ENCODE measurements at regions not wholly inside any gene's neighbourhood (a gene's known extent, or its start where the extent isn't known, plus 50 kb on each side); places are given as distances from the start of the nearest gene placed in this dataset.

DNA sequence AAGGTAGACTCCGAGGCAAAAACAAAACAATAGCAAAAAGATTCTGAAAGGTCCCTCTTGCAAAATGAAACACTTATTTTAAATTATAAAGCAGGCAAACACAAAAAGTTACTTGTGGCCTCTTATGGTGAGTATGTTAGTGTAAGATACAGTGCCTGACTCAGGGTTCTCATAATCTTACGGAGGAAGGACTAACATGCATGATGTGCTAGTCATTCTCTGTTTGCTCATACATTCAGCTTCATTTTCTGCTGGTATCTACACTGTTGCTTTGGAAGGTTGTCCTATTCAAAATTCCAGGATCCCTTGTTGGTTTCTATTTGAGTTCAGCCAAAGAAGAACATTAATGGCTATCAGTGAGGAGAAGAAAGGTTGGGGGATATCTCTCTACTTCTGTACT lies 249.1 kb upstream of the FAM47A start:
- no peaks in the 10 kb centered on the region for H3K36me3 ChIP-seq (ENCODE audit: insufficient read depth)
- no peaks in the 10 kb centered on the region for H3K27me3 Mint-ChIP-seq (ENCODE audit: insufficient read depth, low read depth, poor library complexity)
- no peaks in the 10 kb centered on the region for H3F3A ChIP-seq (replicated peaks; ENCODE audit: low read depth)
- H3K27me3 ChIP-seq (ENCODE audit: insufficient read depth), result no peaks in the 10 kb centered on the region
- H3K9me3 Mint-ChIP-seq, result no peaks in the 10 kb centered on the region
- H3K27ac ChIP-seq (ENCODE audit: low read depth), result no peak overlapping the region
- H3K4me3 ChIP-seq, result no peak overlapping the region
- H3K79me2 ChIP-seq (replicated peaks; ENCODE audit: insufficient read depth), result no peaks in the 10 kb centered on the region
- H3K4me2 ChIP-seq, result no peak overlapping the region
- H2AFZ ChIP-seq, result no peak overlapping the region
- H3K4me3 Mint-ChIP-seq, result no peak overlapping the region
- DNase-seq (ENCODE audit: low spot score) (no peak), ATAC-seq (no peak)
- H3K4me1 Mint-ChIP-seq, result no peaks in the 10 kb centered on the region
- H3K9me2 ChIP-seq (ENCODE audit: insufficient read depth), result no peaks in the 10 kb centered on the region
- no peaks in the 10 kb centered on the region for H3K36me3 Mint-ChIP-seq (ENCODE audit: low read depth)
- H3K27ac Mint-ChIP-seq, result no peak overlapping the region
- no peaks in the 10 kb centered on the region for H4K20me1 ChIP-seq (replicated peaks; ENCODE audit: insufficient read depth)
- TF ChIP-seq EZH2 (IDR thresholded peaks at IDR 0.05; ENCODE audit: low read depth, unreplicated experiment), result no peak
- no peak for TF ChIP-seq ZNF331 (CRISPR knock-in tag; IDR thresholded peaks at IDR 0.05; ENCODE audit: low read depth)
- TF ChIP-seq, protein P1, sequence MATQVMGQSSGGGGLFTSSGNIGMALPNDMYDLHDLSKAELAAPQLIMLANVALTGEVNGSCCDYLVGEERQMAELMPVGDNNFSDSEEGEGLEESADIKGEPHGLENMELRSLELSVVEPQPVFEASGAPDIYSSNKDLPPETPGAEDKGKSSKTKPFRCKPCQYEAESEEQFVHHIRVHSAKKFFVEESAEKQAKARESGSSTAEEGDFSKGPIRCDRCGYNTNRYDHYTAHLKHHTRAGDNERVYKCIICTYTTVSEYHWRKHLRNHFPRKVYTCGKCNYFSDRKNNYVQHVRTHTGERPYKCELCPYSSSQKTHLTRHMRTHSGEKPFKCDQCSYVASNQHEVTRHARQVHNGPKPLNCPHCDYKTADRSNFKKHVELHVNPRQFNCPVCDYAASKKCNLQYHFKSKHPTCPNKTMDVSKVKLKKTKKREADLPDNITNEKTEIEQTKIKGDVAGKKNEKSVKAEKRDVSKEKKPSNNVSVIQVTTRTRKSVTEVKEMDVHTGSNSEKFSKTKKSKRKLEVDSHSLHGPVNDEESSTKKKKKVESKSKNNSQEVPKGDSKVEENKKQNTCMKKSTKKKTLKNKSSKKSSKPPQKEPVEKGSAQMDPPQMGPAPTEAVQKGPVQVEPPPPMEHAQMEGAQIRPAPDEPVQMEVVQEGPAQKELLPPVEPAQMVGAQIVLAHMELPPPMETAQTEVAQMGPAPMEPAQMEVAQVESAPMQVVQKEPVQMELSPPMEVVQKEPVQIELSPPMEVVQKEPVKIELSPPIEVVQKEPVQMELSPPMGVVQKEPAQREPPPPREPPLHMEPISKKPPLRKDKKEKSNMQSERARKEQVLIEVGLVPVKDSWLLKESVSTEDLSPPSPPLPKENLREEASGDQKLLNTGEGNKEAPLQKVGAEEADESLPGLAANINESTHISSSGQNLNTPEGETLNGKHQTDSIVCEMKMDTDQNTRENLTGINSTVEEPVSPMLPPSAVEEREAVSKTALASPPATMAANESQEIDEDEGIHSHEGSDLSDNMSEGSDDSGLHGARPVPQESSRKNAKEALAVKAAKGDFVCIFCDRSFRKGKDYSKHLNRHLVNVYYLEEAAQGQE (IDR thresholded peaks at IDR 0.05; ENCODE audit: unreplicated experiment), result no peak
- TF ChIP-seq EZH2phosphoT487 (IDR thresholded peaks at IDR 0.05; ENCODE audit: unreplicated experiment), result no peak
- TF ChIP-seq, protein P2, sequence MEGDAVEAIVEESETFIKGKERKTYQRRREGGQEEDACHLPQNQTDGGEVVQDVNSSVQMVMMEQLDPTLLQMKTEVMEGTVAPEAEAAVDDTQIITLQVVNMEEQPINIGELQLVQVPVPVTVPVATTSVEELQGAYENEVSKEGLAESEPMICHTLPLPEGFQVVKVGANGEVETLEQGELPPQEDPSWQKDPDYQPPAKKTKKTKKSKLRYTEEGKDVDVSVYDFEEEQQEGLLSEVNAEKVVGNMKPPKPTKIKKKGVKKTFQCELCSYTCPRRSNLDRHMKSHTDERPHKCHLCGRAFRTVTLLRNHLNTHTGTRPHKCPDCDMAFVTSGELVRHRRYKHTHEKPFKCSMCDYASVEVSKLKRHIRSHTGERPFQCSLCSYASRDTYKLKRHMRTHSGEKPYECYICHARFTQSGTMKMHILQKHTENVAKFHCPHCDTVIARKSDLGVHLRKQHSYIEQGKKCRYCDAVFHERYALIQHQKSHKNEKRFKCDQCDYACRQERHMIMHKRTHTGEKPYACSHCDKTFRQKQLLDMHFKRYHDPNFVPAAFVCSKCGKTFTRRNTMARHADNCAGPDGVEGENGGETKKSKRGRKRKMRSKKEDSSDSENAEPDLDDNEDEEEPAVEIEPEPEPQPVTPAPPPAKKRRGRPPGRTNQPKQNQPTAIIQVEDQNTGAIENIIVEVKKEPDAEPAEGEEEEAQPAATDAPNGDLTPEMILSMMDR (conservative IDR thresholded peaks at IDR 0.05; ENCODE audit: low read depth in 2 of 2), result no peak
- TF ChIP-seq POLR2AphosphoS5 (IDR thresholded peaks at IDR 0.05; ENCODE audit: low read depth), result no peak
- no peak for TF ChIP-seq JUNB (IDR thresholded peaks at IDR 0.05; ENCODE audit: unreplicated experiment)
- no peak for TF ChIP-seq NANOG (IDR thresholded peaks at IDR 0.05; ENCODE audit: borderline replicate concordance)
- TF ChIP-seq, protein P3, sequence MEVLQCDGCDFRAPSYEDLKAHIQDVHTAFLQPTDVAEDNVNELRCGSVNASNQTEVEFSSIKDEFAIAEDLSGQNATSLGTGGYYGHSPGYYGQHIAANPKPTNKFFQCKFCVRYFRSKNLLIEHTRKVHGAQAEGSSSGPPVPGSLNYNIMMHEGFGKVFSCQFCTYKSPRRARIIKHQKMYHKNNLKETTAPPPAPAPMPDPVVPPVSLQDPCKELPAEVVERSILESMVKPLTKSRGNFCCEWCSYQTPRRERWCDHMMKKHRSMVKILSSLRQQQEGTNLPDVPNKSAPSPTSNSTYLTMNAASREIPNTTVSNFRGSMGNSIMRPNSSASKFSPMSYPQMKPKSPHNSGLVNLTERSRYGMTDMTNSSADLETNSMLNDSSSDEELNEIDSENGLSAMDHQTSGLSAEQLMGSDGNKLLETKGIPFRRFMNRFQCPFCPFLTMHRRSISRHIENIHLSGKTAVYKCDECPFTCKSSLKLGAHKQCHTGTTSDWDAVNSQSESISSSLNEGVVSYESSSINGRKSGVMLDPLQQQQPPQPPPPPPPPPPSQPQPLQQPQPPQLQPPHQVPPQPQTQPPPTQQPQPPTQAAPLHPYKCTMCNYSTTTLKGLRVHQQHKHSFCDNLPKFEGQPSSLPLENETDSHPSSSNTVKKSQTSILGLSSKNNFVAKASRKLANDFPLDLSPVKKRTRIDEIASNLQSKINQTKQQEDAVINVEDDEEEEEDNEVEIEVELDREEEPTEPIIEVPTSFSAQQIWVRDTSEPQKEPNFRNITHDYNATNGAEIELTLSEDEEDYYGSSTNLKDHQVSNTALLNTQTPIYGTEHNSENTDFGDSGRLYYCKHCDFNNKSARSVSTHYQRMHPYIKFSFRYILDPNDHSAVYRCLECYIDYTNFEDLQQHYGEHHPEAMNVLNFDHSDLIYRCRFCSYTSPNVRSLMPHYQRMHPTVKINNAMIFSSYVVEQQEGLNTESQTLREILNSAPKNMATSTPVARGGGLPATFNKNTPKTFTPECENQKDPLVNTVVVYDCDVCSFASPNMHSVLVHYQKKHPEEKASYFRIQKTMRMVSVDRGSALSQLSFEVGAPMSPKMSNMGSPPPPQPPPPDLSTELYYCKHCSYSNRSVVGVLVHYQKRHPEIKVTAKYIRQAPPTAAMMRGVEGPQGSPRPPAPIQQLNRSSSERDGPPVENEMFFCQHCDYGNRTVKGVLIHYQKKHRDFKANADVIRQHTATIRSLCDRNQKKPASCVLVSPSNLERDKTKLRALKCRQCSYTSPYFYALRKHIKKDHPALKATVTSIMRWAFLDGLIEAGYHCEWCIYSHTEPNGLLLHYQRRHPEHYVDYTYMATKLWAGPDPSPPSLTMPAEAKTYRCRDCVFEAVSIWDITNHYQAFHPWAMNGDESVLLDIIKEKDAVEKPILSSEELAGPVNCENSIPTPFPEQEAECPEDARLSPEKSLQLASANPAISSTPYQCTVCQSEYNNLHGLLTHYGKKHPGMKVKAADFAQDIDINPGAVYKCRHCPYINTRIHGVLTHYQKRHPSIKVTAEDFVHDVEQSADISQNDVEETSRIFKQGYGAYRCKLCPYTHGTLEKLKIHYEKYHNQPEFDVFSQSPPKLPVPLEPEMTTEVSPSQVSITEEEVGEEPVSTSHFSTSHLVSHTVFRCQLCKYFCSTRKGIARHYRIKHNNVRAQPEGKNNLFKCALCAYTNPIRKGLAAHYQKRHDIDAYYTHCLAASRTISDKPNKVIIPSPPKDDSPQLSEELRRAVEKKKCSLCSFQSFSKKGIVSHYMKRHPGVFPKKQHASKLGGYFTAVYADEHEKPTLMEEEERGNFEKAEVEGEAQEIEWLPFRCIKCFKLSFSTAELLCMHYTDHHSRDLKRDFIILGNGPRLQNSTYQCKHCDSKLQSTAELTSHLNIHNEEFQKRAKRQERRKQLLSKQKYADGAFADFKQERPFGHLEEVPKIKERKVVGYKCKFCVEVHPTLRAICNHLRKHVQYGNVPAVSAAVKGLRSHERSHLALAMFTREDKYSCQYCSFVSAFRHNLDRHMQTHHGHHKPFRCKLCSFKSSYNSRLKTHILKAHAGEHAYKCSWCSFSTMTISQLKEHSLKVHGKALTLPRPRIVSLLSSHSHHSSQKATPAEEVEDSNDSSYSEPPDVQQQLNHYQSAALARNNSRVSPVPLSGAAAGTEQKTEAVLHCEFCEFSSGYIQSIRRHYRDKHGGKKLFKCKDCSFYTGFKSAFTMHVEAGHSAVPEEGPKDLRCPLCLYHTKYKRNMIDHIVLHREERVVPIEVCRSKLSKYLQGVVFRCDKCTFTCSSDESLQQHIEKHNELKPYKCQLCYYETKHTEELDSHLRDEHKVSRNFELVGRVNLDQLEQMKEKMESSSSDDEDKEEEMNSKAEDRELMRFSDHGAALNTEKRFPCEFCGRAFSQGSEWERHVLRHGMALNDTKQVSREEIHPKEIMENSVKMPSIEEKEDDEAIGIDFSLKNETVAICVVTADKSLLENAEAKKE (CRISPR knock-in tag; IDR thresholded peaks at IDR 0.05), result no peak
- no peaks in the 10 kb centered on the region for H3K4me1 ChIP-seq (ENCODE audit: insufficient read depth)

All from GM23338 (cell line).